A673 (cell line): ENCODE measurements at regions not wholly inside any gene's neighbourhood (a gene's known extent, or its start where the extent isn't known, plus 50 kb on each side); places are given as distances from the start of the nearest gene placed in this dataset.

Source experiments
- BruUV-seq: library from RNA; stranded (reverse); fragments of 400-500 nt; replicated peaks from 2 replicates; lab custom pipeline; 2021; lab: Mats Ljungman, UMichigan
- CTCF ChIA-PET: fragments of 300-600 bp; sonication (Branson Sonifier 250); formaldehyde crosslinking; loops from one replicate; lab custom pipeline; 2022; ENCODE audit warnings: antibody characterized with exemption; lab: Charles Lee
- POLR2A ChIA-PET: fragments of 300-600 bp; sonication (Branson Sonifier 250); formaldehyde crosslinking; loops from one replicate; lab custom pipeline; 2022; ENCODE audit warnings: antibody characterized with exemption; ENCODE audit not compliant: low non-redundant PET; lab: Charles Lee
- DNase-seq: peaks from one replicate; pipeline ENCODE4 v3.0.0-alpha.2; 2015; ENCODE audit warnings: low spot score
- H3K27ac ChIP-seq: fragments of 200-600 bp; sonication (generic); 2 replicates; pipeline ENCODE4 v1.5.1; 2016; ENCODE audit warnings: mixed run types, low read depth, mild to moderate bottlenecking, mixed read lengths, antibody characterized with exemption, low read length; ENCODE audit not compliant: poor library complexity, severe bottlenecking
- H3K27me3 ChIP-seq: fragments of 200-600 bp; sonication (generic); replicated peaks from 2 replicates; pipeline ENCODE4 v1.6.1; 2017; ENCODE audit warnings: mixed run types, low read depth, mild to moderate bottlenecking, mixed read lengths, antibody characterized with exemption, low read length; ENCODE audit not compliant: insufficient read depth, poor library complexity
- H3K36me3 ChIP-seq: fragments of 200-600 bp; sonication (generic); 2 replicates; pipeline ENCODE4 v1.6.1; 2016; ENCODE audit warnings: mixed run types, mild to moderate bottlenecking, mixed read lengths, antibody characterized with exemption, low read length; ENCODE audit not compliant: insufficient read depth, poor library complexity, severe bottlenecking
- H3K4me1 ChIP-seq: fragments of 200-600 bp; sonication (generic); 2 replicates; pipeline ENCODE4 v1.6.1; 2017; ENCODE audit warnings: mixed run types, mild to moderate bottlenecking, mixed read lengths, antibody characterized with exemption, low read length; ENCODE audit not compliant: insufficient read depth, poor library complexity, severe bottlenecking
- H3K4me3 ChIP-seq: fragments of 200-600 bp; sonication (generic); 2 replicates; pipeline ENCODE4 v1.5.1; 2016; ENCODE audit warnings: low read depth, mixed run types, mild to moderate bottlenecking, mixed read lengths, low read length; ENCODE audit not compliant: poor library complexity, severe bottlenecking
- H3K9me3 ChIP-seq: fragments of 200-600 bp; sonication (generic); 2 replicates; pipeline ENCODE4 v1.6.1; 2016; ENCODE audit warnings: mixed run types, low read depth, mild to moderate bottlenecking, mixed read lengths, antibody characterized with exemption, low read length; ENCODE audit not compliant: poor library complexity, severe bottlenecking
- EZH2 ChIP-seq: fragments of 200-600 bp; sonication (generic); IDR thresholded peaks from 2 replicates; pipeline ENCODE4 v1.6.1; 2017; ENCODE audit warnings: borderline replicate concordance, low read depth, mild to moderate bottlenecking, mixed read lengths, antibody characterized with exemption, low read length; ENCODE audit not compliant: poor library complexity, severe bottlenecking
- intact Hi-C: fragments of 100-400 bp; cut with micrococcal nuclease; formaldehyde crosslinking; loops from one replicate; pipeline ENCODE4 v1.10.0; 2022; ENCODE audit not compliant: unreplicated experiment
- TF ChIP-seq, protein P1 (sequence below): fragments of 300-800, 200-600 bp; sonication (generic); conservative IDR thresholded peaks from 2 replicates; pipeline ENCODE4 v1.5.1; 2017; ENCODE audit warnings: low read depth, mild to moderate bottlenecking, antibody characterized with exemption, low read length, moderate library complexity, mixed read lengths

GRCh38 chr4:26009502-26009901 is 95.5 kb downstream of the SMIM20 start:
- ChIA-PET CTCF (no interaction called here), POLR2A (no interaction called here)
- intact Hi-C loops: no loop called here
- Histone ChIP-seq H3K4me1 (no peaks in the 10 kb centered on the region), H3K27me3 (peaks cover 4% of the 10 kb centered on the region), H3K4me3 (no peak overlapping the region), H3K9me3 (peaks cover 10% of the 10 kb centered on the region), H3K27ac (no peak overlapping the region), H3K36me3 (no peaks in the 10 kb centered on the region)
- no peak for DNase-seq
- BruUV-seq: no TSS peak
- TF ChIP-seq EZH2: no peak
- TF ChIP-seq, protein P1, sequence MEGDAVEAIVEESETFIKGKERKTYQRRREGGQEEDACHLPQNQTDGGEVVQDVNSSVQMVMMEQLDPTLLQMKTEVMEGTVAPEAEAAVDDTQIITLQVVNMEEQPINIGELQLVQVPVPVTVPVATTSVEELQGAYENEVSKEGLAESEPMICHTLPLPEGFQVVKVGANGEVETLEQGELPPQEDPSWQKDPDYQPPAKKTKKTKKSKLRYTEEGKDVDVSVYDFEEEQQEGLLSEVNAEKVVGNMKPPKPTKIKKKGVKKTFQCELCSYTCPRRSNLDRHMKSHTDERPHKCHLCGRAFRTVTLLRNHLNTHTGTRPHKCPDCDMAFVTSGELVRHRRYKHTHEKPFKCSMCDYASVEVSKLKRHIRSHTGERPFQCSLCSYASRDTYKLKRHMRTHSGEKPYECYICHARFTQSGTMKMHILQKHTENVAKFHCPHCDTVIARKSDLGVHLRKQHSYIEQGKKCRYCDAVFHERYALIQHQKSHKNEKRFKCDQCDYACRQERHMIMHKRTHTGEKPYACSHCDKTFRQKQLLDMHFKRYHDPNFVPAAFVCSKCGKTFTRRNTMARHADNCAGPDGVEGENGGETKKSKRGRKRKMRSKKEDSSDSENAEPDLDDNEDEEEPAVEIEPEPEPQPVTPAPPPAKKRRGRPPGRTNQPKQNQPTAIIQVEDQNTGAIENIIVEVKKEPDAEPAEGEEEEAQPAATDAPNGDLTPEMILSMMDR: no peak

- Histone ChIP-seq H3K36me3 (no peaks in the 10 kb centered on the region), H3K27ac (no peak overlapping the region), H3K9me3 (peaks cover 10% of the 10 kb centered on the region), H3K4me1 (no peaks in the 10 kb centered on the region), H3K4me3 (no peak overlapping the region), H3K27me3 (peaks cover 4% of the 10 kb centered on the region)
- CTCF ChIA-PET: no interaction called here
- intact Hi-C loops: no loop called here
- no TSS peak for BruUV-seq
- POLR2A ChIA-PET: no interaction called here
- TF ChIP-seq EZH2: no peak
- TF ChIP-seq, protein P1: no peak
- no peak for DNase-seq
Observed at GRCh38 chr4:26010304-26010703, 96.3 kb downstream of the SMIM20 start.

- H3K27me3 ChIP-seq: peaks cover 4% of the 10 kb centered on the region
- H3K4me3 ChIP-seq: no peak overlapping the region
- H3K4me1 ChIP-seq: no peaks in the 10 kb centered on the region
- ChIA-PET POLR2A (no interaction called here), CTCF (no interaction called here)
- DNase-seq: no peak
- TF ChIP-seq, protein P1: no peak
- no peak for TF ChIP-seq EZH2
- peaks cover 8% of the 10 kb centered on the region for H3K9me3 ChIP-seq
- no TSS peak for BruUV-seq
- H3K27ac ChIP-seq: no peak overlapping the region
- no peaks in the 10 kb centered on the region for H3K36me3 ChIP-seq
- intact Hi-C loops: no loop called here
Observed at GRCh38 chr4:26013629-26014028, 99.6 kb downstream of the SMIM20 start.
